ENCODE measurements at regions not wholly inside any gene's neighbourhood (a gene's known extent, or its start where the extent isn't known, plus 50 kb on each side); places are given as distances from the start of the nearest gene placed in this dataset.

DNA sequence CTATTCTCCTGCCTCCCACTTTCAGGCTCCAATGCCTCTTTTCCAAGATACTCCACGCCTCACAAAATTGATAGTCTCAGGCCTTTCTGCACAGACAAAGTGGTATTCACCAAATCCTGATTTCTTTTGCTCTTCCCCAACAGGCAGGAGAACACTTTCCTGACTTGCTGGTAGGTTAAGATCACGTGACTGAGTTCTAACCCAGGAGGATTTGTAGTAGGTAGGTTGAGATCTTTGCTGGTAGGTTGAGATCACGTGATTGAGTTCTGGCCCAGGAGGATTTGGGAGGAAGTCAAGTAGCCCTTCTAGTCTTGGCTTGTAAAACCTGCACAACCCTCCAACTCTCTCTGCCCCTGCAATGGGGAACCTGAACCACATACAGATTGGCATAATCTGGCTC, 741.5 kb downstream of the TYW1 start:
- TF ChIP-seq, protein P1, sequence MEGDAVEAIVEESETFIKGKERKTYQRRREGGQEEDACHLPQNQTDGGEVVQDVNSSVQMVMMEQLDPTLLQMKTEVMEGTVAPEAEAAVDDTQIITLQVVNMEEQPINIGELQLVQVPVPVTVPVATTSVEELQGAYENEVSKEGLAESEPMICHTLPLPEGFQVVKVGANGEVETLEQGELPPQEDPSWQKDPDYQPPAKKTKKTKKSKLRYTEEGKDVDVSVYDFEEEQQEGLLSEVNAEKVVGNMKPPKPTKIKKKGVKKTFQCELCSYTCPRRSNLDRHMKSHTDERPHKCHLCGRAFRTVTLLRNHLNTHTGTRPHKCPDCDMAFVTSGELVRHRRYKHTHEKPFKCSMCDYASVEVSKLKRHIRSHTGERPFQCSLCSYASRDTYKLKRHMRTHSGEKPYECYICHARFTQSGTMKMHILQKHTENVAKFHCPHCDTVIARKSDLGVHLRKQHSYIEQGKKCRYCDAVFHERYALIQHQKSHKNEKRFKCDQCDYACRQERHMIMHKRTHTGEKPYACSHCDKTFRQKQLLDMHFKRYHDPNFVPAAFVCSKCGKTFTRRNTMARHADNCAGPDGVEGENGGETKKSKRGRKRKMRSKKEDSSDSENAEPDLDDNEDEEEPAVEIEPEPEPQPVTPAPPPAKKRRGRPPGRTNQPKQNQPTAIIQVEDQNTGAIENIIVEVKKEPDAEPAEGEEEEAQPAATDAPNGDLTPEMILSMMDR (IDR thresholded peaks at IDR 0.05; ENCODE audit: low read depth, low read length): no peak
- no peak for TF ChIP-seq EZH2phosphoT487 (IDR thresholded peaks at IDR 0.05; ENCODE audit: low read depth)

Measured in OCI-LY3 (cell line).